ENCODE measurements at regions not wholly inside any gene's neighbourhood (a gene's known extent, or its start where the extent isn't known, plus 50 kb on each side); places are given as distances from the start of the nearest gene placed in this dataset.

- Histone ChIP-seq H3K4me1 (ENCODE audit: control insufficient read depth, low read depth, low read length) (no peaks in the 10 kb centered on the region), H3K79me1 (ENCODE audit: low read length) (no peaks in the 10 kb centered on the region), H3K27ac (ENCODE audit: low read depth, low read length) (no peak overlapping the region), H2BK5ac (ENCODE audit: low read length) (no peak overlapping the region), H3K27me3 (ENCODE audit: insufficient read depth, low read length, poor library complexity) (no peaks in the 10 kb centered on the region), H2AK5ac (ENCODE audit: low read length) (no peak overlapping the region), H3K36me3 (ENCODE audit: control insufficient read depth, insufficient read depth, low read length) (no peaks in the 10 kb centered on the region), H2BK120ac (ENCODE audit: low read depth, low read length) (no peak overlapping the region), H4K5ac (ENCODE audit: low read length) (no peak overlapping the region), H3K23ac (ENCODE audit: low read length) (no peak overlapping the region), H3K4ac (ENCODE audit: low read depth, low read length) (no peak overlapping the region), H3K18ac (ENCODE audit: low read length) (no peak overlapping the region), H4K8ac (ENCODE audit: low read depth, low read length) (no peak overlapping the region), H3K56ac (ENCODE audit: low read length) (no peak overlapping the region), H3K9ac (ENCODE audit: low read length) (no peak overlapping the region), H2BK15ac (replicated peaks; ENCODE audit: low read depth) (no peak overlapping the region), H3K4me2 (ENCODE audit: low read length) (no peak overlapping the region), H3K79me2 (ENCODE audit: control insufficient read depth, insufficient read depth, low read length) (no peaks in the 10 kb centered on the region), H3K4me3 (ENCODE audit: low read length) (no peak overlapping the region)
- no peak for DNase-seq
Measured at GRCh38 chr3:67077656-67078055, 79.5 kb downstream of the KBTBD8 start.

- no peak overlapping the region for H3K56ac ChIP-seq (ENCODE audit: low read length)
Measured at GRCh38 chr3:67082533-67083024, 84.5 kb downstream of the KBTBD8 start.

GRCh38 chr3:67083277-67083676, 85.2 kb downstream of the KBTBD8 start:
- no CpG with 5 or more reads among the region's 1 CpG for WGBS (ENCODE audit: extremely low coverage, insufficient coverage, low lambda C conversion rate)
- no peak overlapping the region for H3K27ac ChIP-seq (ENCODE audit: low read depth, low read length)
- no peak overlapping the region for H3K4me3 ChIP-seq (ENCODE audit: low read length)
- H3K56ac ChIP-seq (ENCODE audit: low read length), result no peak overlapping the region
- no peak overlapping the region for H4K8ac ChIP-seq (ENCODE audit: low read depth, low read length)
- H3K79me2 ChIP-seq (ENCODE audit: control insufficient read depth, insufficient read depth, low read length), result no peaks in the 10 kb centered on the region
- no peak overlapping the region for H3K4me2 ChIP-seq (ENCODE audit: low read length)
- H3K4me1 ChIP-seq (ENCODE audit: control insufficient read depth, low read depth, low read length), result no peaks in the 10 kb centered on the region
- H2BK120ac ChIP-seq (ENCODE audit: low read depth, low read length), result no peak overlapping the region
- no peak overlapping the region for H2BK15ac ChIP-seq (replicated peaks; ENCODE audit: low read depth)
- no peak overlapping the region for H3K18ac ChIP-seq (ENCODE audit: low read length)
- H2BK5ac ChIP-seq (ENCODE audit: low read length), result no peak overlapping the region
- no peaks in the 10 kb centered on the region for H3K36me3 ChIP-seq (ENCODE audit: control insufficient read depth, insufficient read depth, low read length)
- no peak overlapping the region for H3K23ac ChIP-seq (ENCODE audit: low read length)
- H3K79me1 ChIP-seq (ENCODE audit: low read length), result no peaks in the 10 kb centered on the region
- H3K9ac ChIP-seq (ENCODE audit: low read length), result no peak overlapping the region
- no peak overlapping the region for H2AK5ac ChIP-seq (ENCODE audit: low read length)
- H4K5ac ChIP-seq (ENCODE audit: low read length), result no peak overlapping the region
- no peaks in the 10 kb centered on the region for H3K27me3 ChIP-seq (ENCODE audit: insufficient read depth, low read length, poor library complexity)
- no peak overlapping the region for H3K4ac ChIP-seq (ENCODE audit: low read depth, low read length)
- DNase-seq, result no peak

More at GRCh38 chr3:67082533-67083024, 84.5 kb downstream of the KBTBD8 start:
- Histone ChIP-seq H2BK5ac (ENCODE audit: low read length) (no peak overlapping the region), H3K23ac (ENCODE audit: low read length) (no peak overlapping the region), H3K27me3 (ENCODE audit: insufficient read depth, low read length, poor library complexity) (no peaks in the 10 kb centered on the region), H2BK120ac (ENCODE audit: low read depth, low read length) (no peak overlapping the region), H3K36me3 (ENCODE audit: control insufficient read depth, insufficient read depth, low read length) (no peaks in the 10 kb centered on the region), H3K4me1 (ENCODE audit: control insufficient read depth, low read depth, low read length) (no peaks in the 10 kb centered on the region), H2AK5ac (ENCODE audit: low read length) (no peak overlapping the region), H3K27ac (ENCODE audit: low read depth, low read length) (no peak overlapping the region), H3K4ac (ENCODE audit: low read depth, low read length) (no peak overlapping the region), H4K8ac (ENCODE audit: low read depth, low read length) (no peak overlapping the region), H2BK15ac (replicated peaks; ENCODE audit: low read depth) (no peak overlapping the region), H3K18ac (ENCODE audit: low read length) (no peak overlapping the region), H3K79me2 (ENCODE audit: control insufficient read depth, insufficient read depth, low read length) (no peaks in the 10 kb centered on the region), H4K5ac (ENCODE audit: low read length) (no peak overlapping the region), H3K4me2 (ENCODE audit: low read length) (no peak overlapping the region), H3K4me3 (ENCODE audit: low read length) (no peak overlapping the region), H3K9ac (ENCODE audit: low read length) (no peak overlapping the region), H3K79me1 (ENCODE audit: low read length) (no peaks in the 10 kb centered on the region)
- no peak for DNase-seq
- WGBS (ENCODE audit: extremely low coverage, insufficient coverage, low lambda C conversion rate), result no CpG with 5 or more reads among the region's 4 CpGs

GRCh38 chr3:67087788-67088187, 89.7 kb downstream of the KBTBD8 start:
- Histone ChIP-seq H3K27ac (ENCODE audit: low read depth, low read length) (no peak overlapping the region), H2BK15ac (replicated peaks; ENCODE audit: low read depth) (no peak overlapping the region), H3K9ac (ENCODE audit: low read length) (no peak overlapping the region), H3K23ac (ENCODE audit: low read length) (no peak overlapping the region), H3K4ac (ENCODE audit: low read depth, low read length) (no peak overlapping the region), H3K4me2 (ENCODE audit: low read length) (no peak overlapping the region), H2AK5ac (ENCODE audit: low read length) (no peak overlapping the region), H3K18ac (ENCODE audit: low read length) (no peak overlapping the region), H3K36me3 (ENCODE audit: control insufficient read depth, insufficient read depth, low read length) (no peaks in the 10 kb centered on the region), H3K79me2 (ENCODE audit: control insufficient read depth, insufficient read depth, low read length) (no peaks in the 10 kb centered on the region), H3K4me1 (ENCODE audit: control insufficient read depth, low read depth, low read length) (no peaks in the 10 kb centered on the region), H3K4me3 (ENCODE audit: low read length) (no peak overlapping the region), H3K79me1 (ENCODE audit: low read length) (no peaks in the 10 kb centered on the region), H3K56ac (ENCODE audit: low read length) (no peak overlapping the region), H4K8ac (ENCODE audit: low read depth, low read length) (no peak overlapping the region), H2BK5ac (ENCODE audit: low read length) (no peak overlapping the region), H2BK120ac (ENCODE audit: low read depth, low read length) (no peak overlapping the region), H4K5ac (ENCODE audit: low read length) (no peak overlapping the region), H3K27me3 (ENCODE audit: insufficient read depth, low read length, poor library complexity) (no peaks in the 10 kb centered on the region)
- DNase-seq, result no peak
- WGBS (ENCODE audit: extremely low coverage, insufficient coverage, low lambda C conversion rate), result no CpG with 5 or more reads among the region's 1 CpG

GRCh38 chr3:67090474-67090873, 92.4 kb downstream of the KBTBD8 start:
- H3K56ac ChIP-seq (ENCODE audit: low read length), result no peak overlapping the region
- H3K79me2 ChIP-seq (ENCODE audit: control insufficient read depth, insufficient read depth, low read length), result no peaks in the 10 kb centered on the region
- DNase-seq, result no peak

GRCh38 chr3:67093305-67093704, 95.2 kb downstream of the KBTBD8 start:
- H3K4me3 ChIP-seq (ENCODE audit: low read length), result no peak overlapping the region
- H3K79me2 ChIP-seq (ENCODE audit: control insufficient read depth, insufficient read depth, low read length), result no peaks in the 10 kb centered on the region
- no peak overlapping the region for H3K4ac ChIP-seq (ENCODE audit: low read depth, low read length)
- H3K79me1 ChIP-seq (ENCODE audit: low read length), result no peaks in the 10 kb centered on the region
- H3K4me2 ChIP-seq (ENCODE audit: low read length), result no peak overlapping the region
- no peak overlapping the region for H3K9ac ChIP-seq (ENCODE audit: low read length)
- H3K56ac ChIP-seq (ENCODE audit: low read length), result no peak overlapping the region
- H4K8ac ChIP-seq (ENCODE audit: low read depth, low read length), result no peak overlapping the region
- no peak for DNase-seq
- no peak overlapping the region for H2BK5ac ChIP-seq (ENCODE audit: low read length)
- no peak overlapping the region for H2BK120ac ChIP-seq (ENCODE audit: low read depth, low read length)
- no peak overlapping the region for H2AK5ac ChIP-seq (ENCODE audit: low read length)
- no peak overlapping the region for H3K18ac ChIP-seq (ENCODE audit: low read length)
- H3K27me3 ChIP-seq (ENCODE audit: insufficient read depth, low read length, poor library complexity), result no peaks in the 10 kb centered on the region
- no peak overlapping the region for H3K27ac ChIP-seq (ENCODE audit: low read depth, low read length)
- H2BK15ac ChIP-seq (replicated peaks; ENCODE audit: low read depth), result no peak overlapping the region
- H3K4me1 ChIP-seq (ENCODE audit: control insufficient read depth, low read depth, low read length), result no peaks in the 10 kb centered on the region
- H3K36me3 ChIP-seq (ENCODE audit: control insufficient read depth, insufficient read depth, low read length), result no peaks in the 10 kb centered on the region
- WGBS (ENCODE audit: extremely low coverage, insufficient coverage, low lambda C conversion rate), result no CpG with 5 or more reads among the region's 1 CpG
- no peak overlapping the region for H3K23ac ChIP-seq (ENCODE audit: low read length)
- H4K5ac ChIP-seq (ENCODE audit: low read length), result no peak overlapping the region

More at GRCh38 chr3:67090474-67090873, 92.4 kb downstream of the KBTBD8 start:
- H3K18ac ChIP-seq (ENCODE audit: low read length), result no peak overlapping the region
- H3K9ac ChIP-seq (ENCODE audit: low read length), result no peak overlapping the region
- H2BK120ac ChIP-seq (ENCODE audit: low read depth, low read length), result no peak overlapping the region
- no peak overlapping the region for H3K4ac ChIP-seq (ENCODE audit: low read depth, low read length)
- H3K4me2 ChIP-seq (ENCODE audit: low read length), result no peak overlapping the region
- no peak overlapping the region for H3K4me3 ChIP-seq (ENCODE audit: low read length)
- H3K23ac ChIP-seq (ENCODE audit: low read length), result no peak overlapping the region
- no peaks in the 10 kb centered on the region for H3K36me3 ChIP-seq (ENCODE audit: control insufficient read depth, insufficient read depth, low read length)
- no peak overlapping the region for H4K5ac ChIP-seq (ENCODE audit: low read length)
- no peaks in the 10 kb centered on the region for H3K79me1 ChIP-seq (ENCODE audit: low read length)
- no peaks in the 10 kb centered on the region for H3K4me1 ChIP-seq (ENCODE audit: control insufficient read depth, low read depth, low read length)
- H3K27me3 ChIP-seq (ENCODE audit: insufficient read depth, low read length, poor library complexity), result no peaks in the 10 kb centered on the region
- H4K8ac ChIP-seq (ENCODE audit: low read depth, low read length), result no peak overlapping the region
- H3K27ac ChIP-seq (ENCODE audit: low read depth, low read length), result no peak overlapping the region
- no peak overlapping the region for H2AK5ac ChIP-seq (ENCODE audit: low read length)
- no peak overlapping the region for H2BK15ac ChIP-seq (replicated peaks; ENCODE audit: low read depth)
- no peak overlapping the region for H2BK5ac ChIP-seq (ENCODE audit: low read length)

Measured in mesendoderm (in vitro differentiated cells).